Thyroid gland (tissue), 4 donors: ENCODE measurements at regions not wholly inside any gene's neighbourhood (a gene's known extent, or its start where the extent isn't known, plus 50 kb on each side); places are given as distances from the start of the nearest gene placed in this dataset.

Experiments used
- CTCF ChIP-seq, 6 experiments: fragments of 200-600 bp in 3 of 6; fragments of 450-650 bp in 3 of 6; sonication (generic) in 3 of 6; IDR thresholded peaks; one replicate each; pipeline ENCODE4 v1.5.1; 2016 to 2019; ENCODE audit warnings: antibody characterized with exemption in 6 of 6, mild to moderate bottlenecking in 2 of 6, inconsistent platforms in 1 of 6, moderate library complexity in 1 of 6
- POLR2A ChIP-seq, 2 donors: fragments of 450-650 bp; IDR thresholded peaks; one replicate each; pipeline ENCODE4 v1.6.1; 2017; ENCODE audit warnings: antibody characterized with exemption in 2 of 2, mild to moderate bottlenecking in 2 of 2, moderate library complexity in 1 of 2

- no peak for TF ChIP-seq CTCF (IDR thresholded peaks at IDR 0.05)
- TF ChIP-seq POLR2A (IDR thresholded peaks at IDR 0.05) = no peak
Measured at GRCh38 chr4:132218406-132218805, 930.7 kb upstream of the PCDH10 start.
